ENCODE measurements at regions not wholly inside any gene's neighbourhood (a gene's known extent, or its start where the extent isn't known, plus 50 kb on each side); places are given as distances from the start of the nearest gene placed in this dataset.

DNA sequence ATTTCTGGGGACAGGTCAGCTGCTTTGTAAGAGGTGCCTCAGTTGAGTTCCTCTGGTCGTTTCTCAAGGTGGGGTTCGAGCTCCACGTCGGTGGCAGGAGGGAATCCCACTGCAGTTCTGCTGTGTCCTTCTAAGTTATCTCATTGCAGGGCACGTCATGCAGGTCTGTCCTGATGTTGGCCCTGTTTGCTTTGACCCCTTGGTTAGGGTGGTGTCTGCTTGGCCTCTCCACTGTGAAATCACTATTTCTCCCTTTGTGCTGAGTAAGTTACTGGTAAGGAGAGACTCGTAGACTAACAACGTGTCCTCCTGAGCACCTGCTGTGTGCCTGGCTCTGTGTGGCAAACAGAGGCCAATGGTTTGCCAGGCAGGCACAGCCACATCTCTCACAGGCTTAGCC lies 372.9 kb upstream of the ZMIZ1 start:
- Histone ChIP-seq H3K36me3 (no peaks in the 10 kb centered on the region), H3K4me3 (no peak overlapping the region), H3K27me3 (no peaks in the 10 kb centered on the region), H3K27ac (no peak overlapping the region), H3K9me3 (no peaks in the 10 kb centered on the region), H3K4me1 (peaks cover 0 to 8% (median 4%) of the 10 kb centered on the region in 4 donors)
- ATAC-seq (ENCODE audit: low FRiP score in 2 of 2) = no peak
- no peak for DNase-seq
- TF ChIP-seq EP300 (IDR thresholded peaks at IDR 0.05) = no peak
- TF ChIP-seq, protein P1, sequence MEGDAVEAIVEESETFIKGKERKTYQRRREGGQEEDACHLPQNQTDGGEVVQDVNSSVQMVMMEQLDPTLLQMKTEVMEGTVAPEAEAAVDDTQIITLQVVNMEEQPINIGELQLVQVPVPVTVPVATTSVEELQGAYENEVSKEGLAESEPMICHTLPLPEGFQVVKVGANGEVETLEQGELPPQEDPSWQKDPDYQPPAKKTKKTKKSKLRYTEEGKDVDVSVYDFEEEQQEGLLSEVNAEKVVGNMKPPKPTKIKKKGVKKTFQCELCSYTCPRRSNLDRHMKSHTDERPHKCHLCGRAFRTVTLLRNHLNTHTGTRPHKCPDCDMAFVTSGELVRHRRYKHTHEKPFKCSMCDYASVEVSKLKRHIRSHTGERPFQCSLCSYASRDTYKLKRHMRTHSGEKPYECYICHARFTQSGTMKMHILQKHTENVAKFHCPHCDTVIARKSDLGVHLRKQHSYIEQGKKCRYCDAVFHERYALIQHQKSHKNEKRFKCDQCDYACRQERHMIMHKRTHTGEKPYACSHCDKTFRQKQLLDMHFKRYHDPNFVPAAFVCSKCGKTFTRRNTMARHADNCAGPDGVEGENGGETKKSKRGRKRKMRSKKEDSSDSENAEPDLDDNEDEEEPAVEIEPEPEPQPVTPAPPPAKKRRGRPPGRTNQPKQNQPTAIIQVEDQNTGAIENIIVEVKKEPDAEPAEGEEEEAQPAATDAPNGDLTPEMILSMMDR (IDR thresholded peaks at IDR 0.05) = no peak
- TF ChIP-seq POLR2A (IDR thresholded peaks at IDR 0.05) = no peak
- TF ChIP-seq POLR2AphosphoS5 (IDR thresholded peaks at IDR 0.05) = no peak
- WGBS, 2 donors = 85 to 90% methylated on average over 7 of the region's 7 CpGs

- WGBS, 2 donors = 61 to 70% methylated on average over 5 of the region's 5 CpGs
- no peak for DNase-seq
- ATAC-seq (ENCODE audit: low FRiP score in 2 of 2) = no peak
- Histone ChIP-seq H3K4me3 (no peak overlapping the region), H3K36me3 (no peaks in the 10 kb centered on the region), H3K27ac (no peak overlapping the region), H3K27me3 (no peaks in the 10 kb centered on the region), H3K4me1 (peaks cover 0 to 10% (median 4%) of the 10 kb centered on the region in 4 donors), H3K9me3 (no peaks in the 10 kb centered on the region)
- TF ChIP-seq, protein P1 (IDR thresholded peaks at IDR 0.05) = no peak
- no peak for TF ChIP-seq POLR2A (IDR thresholded peaks at IDR 0.05)
- TF ChIP-seq POLR2AphosphoS5 (IDR thresholded peaks at IDR 0.05) = no peak
- peak in 1 of 4 donors; percentile 72 for TF ChIP-seq EP300 (IDR thresholded peaks at IDR 0.05)
These were observed 371.9 kb upstream of the ZMIZ1 start for GRCh38 chr10:78696791-78697395.

GRCh38 chr10:78699971-78700370 lies 368.8 kb upstream of the ZMIZ1 start:
- ATAC-seq (ENCODE audit: low FRiP score in 2 of 2) (no peak), DNase-seq (no peak)
- TF ChIP-seq POLR2A (IDR thresholded peaks at IDR 0.05) (no peak), POLR2AphosphoS5 (IDR thresholded peaks at IDR 0.05) (no peak), EP300 (IDR thresholded peaks at IDR 0.05) (no peak)
- TF ChIP-seq, protein P1 (IDR thresholded peaks at IDR 0.05) = no peak
- WGBS, 2 donors = 91% methylated on average over 3 of the region's 3 CpGs
- no peak overlapping the region for H3K27ac ChIP-seq
- no peaks in the 10 kb centered on the region for H3K27me3 ChIP-seq
- H3K4me1 ChIP-seq = peaks cover 0 to 10% (median 4%) of the 10 kb centered on the region in 4 donors
- H3K36me3 ChIP-seq = no peaks in the 10 kb centered on the region
- H3K4me3 ChIP-seq = no peak overlapping the region
- H3K9me3 ChIP-seq = no peaks in the 10 kb centered on the region

GRCh38 chr10:78700413-78700812 lies 368.4 kb upstream of the ZMIZ1 start:
- Histone ChIP-seq H3K27me3 (no peaks in the 10 kb centered on the region), H3K36me3 (no peaks in the 10 kb centered on the region), H3K27ac (no peak overlapping the region), H3K4me1 (peaks cover 0 to 10% (median 4%) of the 10 kb centered on the region in 4 donors), H3K9me3 (no peaks in the 10 kb centered on the region), H3K4me3 (no peak overlapping the region)
- DNase-seq = no peak
- TF ChIP-seq, protein P1 (IDR thresholded peaks at IDR 0.05) = no peak
- TF ChIP-seq POLR2A (IDR thresholded peaks at IDR 0.05) (no peak), POLR2AphosphoS5 (IDR thresholded peaks at IDR 0.05) (no peak), EP300 (IDR thresholded peaks at IDR 0.05) (no peak)
- no peak for ATAC-seq (ENCODE audit: low FRiP score in 2 of 2)
